ENCODE measurements at regions not wholly inside any gene's neighbourhood (a gene's known extent, or its start where the extent isn't known, plus 50 kb on each side); places are given as distances from the start of the nearest gene placed in this dataset.

DNA sequence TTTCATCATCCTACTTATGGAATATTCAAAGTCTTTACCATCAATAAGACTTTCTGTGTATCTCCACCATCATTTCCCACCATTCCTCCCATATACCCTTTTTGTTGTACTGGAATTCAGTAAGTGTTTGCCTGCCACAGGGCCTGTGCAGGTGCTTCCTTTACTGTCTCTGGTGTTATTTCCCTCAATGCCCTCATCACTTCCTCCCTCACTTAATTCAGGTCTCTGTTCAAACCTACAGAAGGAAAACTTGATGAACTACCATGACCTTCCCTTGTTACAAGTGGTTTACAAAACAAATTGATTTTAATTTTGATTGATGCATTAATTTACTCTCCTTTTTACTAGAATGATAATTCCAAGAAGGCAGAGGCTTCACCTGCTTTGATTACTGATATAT is 159.5 kb upstream of the FAT4 start:
- no peaks in the 10 kb centered on the region for H4K20me1 ChIP-seq (ENCODE audit: insufficient read depth)
- RAD21 ChIA-PET (ENCODE audit: low non-redundant PET in 1 of 2, low total read pairs in 2 of 2, uncharacterized antibody in 2 of 2, unreplicated experiment in 2 of 2) = no interaction called here
- POLR2A ChIA-PET = no interaction called here
- no peak for ATAC-seq
- no peak overlapping the region for H3K27ac ChIP-seq (ENCODE audit: low read depth, low read length)
- no peaks in the 10 kb centered on the region for H3K4me1 ChIP-seq (ENCODE audit: control insufficient read depth in 1 of 2, insufficient read depth in 2 of 2, low read length in 2 of 2)
- no peaks in the 10 kb centered on the region for H3K27me3 ChIP-seq (ENCODE audit: insufficient read depth, low read length)
- H3K9me2 ChIP-seq (ENCODE audit: insufficient read depth) = no peaks in the 10 kb centered on the region
- CTCF ChIA-PET = no interaction called here
- DNase-seq (ENCODE audit: low read depth, low spot score) = no peak
- H3K4me2 ChIP-seq (ENCODE audit: low read length) = no peak overlapping the region
- no peaks in the 10 kb centered on the region for H3K79me2 ChIP-seq (ENCODE audit: insufficient read depth, low read length)
- H3K9me3 ChIP-seq (ENCODE audit: control insufficient read depth in 1 of 2, insufficient read depth in 1 of 2, low read depth in 1 of 2, low read length in 2 of 2) = no peaks in the 10 kb centered on the region
- H2AFZ ChIP-seq (ENCODE audit: low read depth, low read length, poor library complexity, severe bottlenecking) = no peak overlapping the region
- TF ChIP-seq POLR2A (IDR thresholded peaks at IDR 0.05; ENCODE audit: borderline replicate concordance, extremely low read depth, insufficient read depth, insufficient read length) = no peak
- no peak for TF ChIP-seq SRF (IDR thresholded peaks at IDR 0.05; ENCODE audit: low read depth)
- TF ChIP-seq TCF7L2 (IDR thresholded peaks at IDR 0.05; ENCODE audit: borderline replicate concordance, extremely low read depth, insufficient read depth, insufficient read length) = no peak
- TF ChIP-seq, protein P1, sequence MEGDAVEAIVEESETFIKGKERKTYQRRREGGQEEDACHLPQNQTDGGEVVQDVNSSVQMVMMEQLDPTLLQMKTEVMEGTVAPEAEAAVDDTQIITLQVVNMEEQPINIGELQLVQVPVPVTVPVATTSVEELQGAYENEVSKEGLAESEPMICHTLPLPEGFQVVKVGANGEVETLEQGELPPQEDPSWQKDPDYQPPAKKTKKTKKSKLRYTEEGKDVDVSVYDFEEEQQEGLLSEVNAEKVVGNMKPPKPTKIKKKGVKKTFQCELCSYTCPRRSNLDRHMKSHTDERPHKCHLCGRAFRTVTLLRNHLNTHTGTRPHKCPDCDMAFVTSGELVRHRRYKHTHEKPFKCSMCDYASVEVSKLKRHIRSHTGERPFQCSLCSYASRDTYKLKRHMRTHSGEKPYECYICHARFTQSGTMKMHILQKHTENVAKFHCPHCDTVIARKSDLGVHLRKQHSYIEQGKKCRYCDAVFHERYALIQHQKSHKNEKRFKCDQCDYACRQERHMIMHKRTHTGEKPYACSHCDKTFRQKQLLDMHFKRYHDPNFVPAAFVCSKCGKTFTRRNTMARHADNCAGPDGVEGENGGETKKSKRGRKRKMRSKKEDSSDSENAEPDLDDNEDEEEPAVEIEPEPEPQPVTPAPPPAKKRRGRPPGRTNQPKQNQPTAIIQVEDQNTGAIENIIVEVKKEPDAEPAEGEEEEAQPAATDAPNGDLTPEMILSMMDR (IDR thresholded peaks at IDR 0.05 in 2 of 3, conservative IDR thresholded peaks at IDR 0.05 in 1 of 3; ENCODE audit: borderline replicate concordance in 1 of 3, insufficient read depth in 1 of 3, low read depth in 2 of 3, low read length in 2 of 3) = no peak
- no peak for TF ChIP-seq FOSL1 (IDR thresholded peaks at IDR 0.05; ENCODE audit: low read depth)
- TF ChIP-seq, protein P2, sequence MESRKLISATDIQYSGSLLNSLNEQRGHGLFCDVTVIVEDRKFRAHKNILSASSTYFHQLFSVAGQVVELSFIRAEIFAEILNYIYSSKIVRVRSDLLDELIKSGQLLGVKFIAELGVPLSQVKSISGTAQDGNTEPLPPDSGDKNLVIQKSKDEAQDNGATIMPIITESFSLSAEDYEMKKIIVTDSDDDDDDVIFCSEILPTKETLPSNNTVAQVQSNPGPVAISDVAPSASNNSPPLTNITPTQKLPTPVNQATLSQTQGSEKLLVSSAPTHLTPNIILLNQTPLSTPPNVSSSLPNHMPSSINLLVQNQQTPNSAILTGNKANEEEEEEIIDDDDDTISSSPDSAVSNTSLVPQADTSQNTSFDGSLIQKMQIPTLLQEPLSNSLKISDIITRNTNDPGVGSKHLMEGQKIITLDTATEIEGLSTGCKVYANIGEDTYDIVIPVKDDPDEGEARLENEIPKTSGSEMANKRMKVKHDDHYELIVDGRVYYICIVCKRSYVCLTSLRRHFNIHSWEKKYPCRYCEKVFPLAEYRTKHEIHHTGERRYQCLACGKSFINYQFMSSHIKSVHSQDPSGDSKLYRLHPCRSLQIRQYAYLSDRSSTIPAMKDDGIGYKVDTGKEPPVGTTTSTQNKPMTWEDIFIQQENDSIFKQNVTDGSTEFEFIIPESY (IDR thresholded peaks at IDR 0.05; ENCODE audit: extremely low read depth, insufficient replicate concordance, low read length) = no peak
- no peak for TF ChIP-seq ZFX (IDR thresholded peaks at IDR 0.05)
- TF ChIP-seq EZH2 (IDR thresholded peaks at IDR 0.05) = no peak
- TF ChIP-seq JUND (IDR thresholded peaks at IDR 0.05) = no peak
- no peak for TF ChIP-seq ELF1 (IDR thresholded peaks at IDR 0.05; ENCODE audit: borderline replicate concordance, low read depth)
- BruUV-seq (replicated peaks) = no TSS peak
- intact Hi-C loops (cut with micrococcal nuclease) = no loop called here
- no peak overlapping the region for H3K9ac ChIP-seq (ENCODE audit: low read length)
- no peak overlapping the region for H3K4me3 ChIP-seq (replicated peaks in 1 of 2; ENCODE audit: low read depth in 1 of 2, low read length in 2 of 2)
- no peaks in the 10 kb centered on the region for H3K36me3 ChIP-seq (ENCODE audit: control insufficient read depth in 1 of 2, insufficient read depth in 2 of 2, low read length in 2 of 2)

Data from HCT116 (cell line).